B cell (primary cell): ENCODE measurements at regions not wholly inside any gene's neighbourhood (a gene's known extent, or its start where the extent isn't known, plus 50 kb on each side); places are given as distances from the start of the nearest gene placed in this dataset.

Experiments used
- ATAC-seq: fragments of 200-7000 bp; cut with Tn5 transposase; one replicate; pipeline ENCODE4 v1.10.0; 2021; ENCODE audit warnings: low read depth, mild to moderate bottlenecking, moderate number of reproducible peaks, moderate library complexity
- CTCF ChIA-PET: fragments of 350-600 bp; sonication (Branson Sonifier 250); formaldehyde crosslinking; loops from one replicate; lab custom pipeline; 2021; ENCODE audit warnings: antibody characterized with exemption, inconsistent platforms; lab: Charles Lee
- POLR2A ChIA-PET: fragments of 350-600 bp; sonication (Branson Sonifier 250); formaldehyde crosslinking; loops from one replicate; lab custom pipeline; 2021; ENCODE audit warnings: antibody characterized with exemption; lab: Charles Lee
- DNase-seq: peaks from one replicate; pipeline ENCODE4 v3.0.0; 2013
- H2AFZ ChIP-seq: 2 replicates; pipeline ENCODE4 v1.6.1; 2012; ENCODE audit warnings: mild to moderate bottlenecking, low read depth, low read length; ENCODE audit not compliant: insufficient read depth, poor library complexity, severe bottlenecking
- H3K27ac ChIP-seq, 2 donors: 1 replicate in 1 of 2; 2 replicates in 1 of 2; pipeline ENCODE4 v1.5.1; 2012 to 2013; ENCODE audit warnings: low read length in 2 of 2, mild to moderate bottlenecking in 2 of 2, moderate library complexity in 1 of 2
- H3K27me3 ChIP-seq, 4 experiments: fragments of 200-600 bp in 1 of 4; sonication (generic) in 1 of 4; replicated peaks in 1 of 4; 1 replicate in 2 of 4; 2 replicates in 2 of 4; pipeline versions ENCODE4 v1.6.1 to v1.7.0; 2013 to 2016; ENCODE audit warnings: low read length in 3 of 4, mild to moderate bottlenecking in 2 of 4, mixed read lengths in 1 of 4, moderate library complexity in 1 of 4; ENCODE audit not compliant: insufficient read depth in 4 of 4, control insufficient read depth in 3 of 4; ENCODE audit errors: control extremely low read depth in 1 of 4
- H3K36me3 ChIP-seq, 2 experiments: replicated peaks in 1 of 2; 1 replicate in 1 of 2; 2 replicates in 1 of 2; pipeline versions ENCODE4 v1.6.1 to v1.7.1; 2013; ENCODE audit warnings: low read length in 1 of 2; ENCODE audit not compliant: insufficient read depth in 2 of 2, control insufficient read depth in 1 of 2; ENCODE audit errors: control extremely low read depth in 1 of 2, extremely low read depth in 1 of 2
- H3K4me1 ChIP-seq, 2 donors: fragments of 200-600 bp in 1 of 2; sonication (generic) in 1 of 2; 1 replicate in 1 of 2; 2 replicates in 1 of 2; pipeline versions ENCODE4 v1.5.1 to v1.6.1; 2013 to 2017; ENCODE audit warnings: low read length in 2 of 2; ENCODE audit not compliant: control insufficient read depth in 2 of 2, insufficient read depth in 2 of 2
- H3K4me2 ChIP-seq: replicated peaks from 2 replicates; pipeline ENCODE3; 2012; ENCODE audit warnings: mild to moderate bottlenecking, low read depth, low read length; ENCODE audit not compliant: poor library complexity, severe bottlenecking
- H3K4me3 ChIP-seq, 5 experiments: fragments of 200-600 bp in 1 of 5; sonication (generic) in 1 of 5; 1 replicate in 3 of 5; 2 replicates in 2 of 5; pipeline versions ENCODE4 v1.5.1 to v1.7.0; 2011 to 2016; ENCODE audit warnings: low read length in 4 of 5, mild to moderate bottlenecking in 4 of 5, low read depth in 2 of 5, control low read depth in 1 of 5, moderate library complexity in 1 of 5; ENCODE audit not compliant: insufficient read depth in 1 of 5; ENCODE audit errors: control extremely low read depth in 1 of 5, extremely low read depth in 1 of 5
- H3K79me2 ChIP-seq: fragments of 200-600 bp; sonication (generic); one replicate; pipeline ENCODE4 v1.6.0; 2016; ENCODE audit warnings: low read length; ENCODE audit not compliant: control insufficient read depth, insufficient read depth
- H3K9ac ChIP-seq: fragments of 200-600 bp; sonication (generic); 2 replicates; pipeline ENCODE4 v1.6.1; 2017; ENCODE audit warnings: mild to moderate bottlenecking, low read length, moderate library complexity
- H3K9me3 ChIP-seq, 3 donors: one replicate each; pipeline versions ENCODE4 v1.6.1 to v1.7.1; 2013; ENCODE audit warnings: low read length in 2 of 3; ENCODE audit not compliant: control insufficient read depth in 2 of 3, insufficient read depth in 1 of 3; ENCODE audit errors: control extremely low read depth in 1 of 3
- H4K20me1 ChIP-seq: 2 replicates; pipeline ENCODE4 v1.6.0; 2012; ENCODE audit warnings: mild to moderate bottlenecking, low read length; ENCODE audit not compliant: insufficient read depth, control insufficient read depth, poor library complexity, severe bottlenecking
- H3K27ac Mint-ChIP-seq: one replicate; pipeline ENCODE4 v1.8.0; 2021; ENCODE audit warnings: mixed read lengths
- H3K27me3 Mint-ChIP-seq: one replicate; pipeline ENCODE4 v1.8.0; 2021; ENCODE audit warnings: mixed read lengths
- H3K4me1 Mint-ChIP-seq: one replicate; pipeline ENCODE4 v1.8.0; 2021; ENCODE audit warnings: mixed read lengths
- H3K4me3 Mint-ChIP-seq: one replicate; pipeline ENCODE4 v1.8.0; 2021; ENCODE audit warnings: mixed read lengths
- H3K9me3 Mint-ChIP-seq: one replicate; pipeline ENCODE4 v1.8.0; 2022; ENCODE audit warnings: mixed read lengths; ENCODE audit not compliant: insufficient read depth
- CTCF ChIP-seq: fragments of 200-600 bp; IDR thresholded peaks from one replicate; pipeline ENCODE4 v1.8.0; 2022; ENCODE audit warnings: antibody characterized with exemption, mild to moderate bottlenecking
- EZH2 ChIP-seq: IDR thresholded peaks from 2 replicates; pipeline ENCODE4 v1.6.1; 2012; ENCODE audit warnings: borderline replicate concordance, low read depth, mild to moderate bottlenecking, moderate library complexity, low read length; ENCODE audit not compliant: insufficient read depth, poor library complexity, severe bottlenecking
- WGBS: methylation state at CpG from one replicate; pipeline ENCODE4 v1.1.5; 2013; ENCODE audit warnings: missing lambda C conversion rate; ENCODE audit not compliant: insufficient coverage; 5-methylcytosine and 5-hydroxymethylcytosine counted together
- intact Hi-C: fragments of 100-400 bp; cut with micrococcal nuclease; formaldehyde crosslinking; loops from one replicate; pipeline ENCODE4 v1.10.0; 2022

GRCh38 chr3:103025880-103026279 is 591.1 kb downstream of the ZPLD1 start:
- H3K9ac ChIP-seq: no peak overlapping the region
- Mint-ChIP-seq H3K9me3 (no peaks in the 10 kb centered on the region), H3K4me1 (no peaks in the 10 kb centered on the region), H3K27ac (no peak overlapping the region), H3K4me3 (no peak overlapping the region), H3K27me3 (no peaks in the 10 kb centered on the region)
- H3K9me3 ChIP-seq: no peaks in the 10 kb centered on the region
- no peaks in the 10 kb centered on the region for H3K27me3 ChIP-seq
- no peak overlapping the region for H2AFZ ChIP-seq
- H3K4me3 ChIP-seq: no peak overlapping the region
- no peaks in the 10 kb centered on the region for H3K36me3 ChIP-seq
- no peak for TF ChIP-seq EZH2
- no peak for TF ChIP-seq CTCF
- H3K4me1 ChIP-seq: no peaks in the 10 kb centered on the region
- ATAC-seq (no peak), DNase-seq (no peak)
- ChIA-PET CTCF (no interaction called here), POLR2A (no interaction called here)
- no peak overlapping the region for H3K27ac ChIP-seq
- no peak overlapping the region for H3K4me2 ChIP-seq
- intact Hi-C loops: no loop called here
- no peaks in the 10 kb centered on the region for H4K20me1 ChIP-seq
- no peaks in the 10 kb centered on the region for H3K79me2 ChIP-seq

- no peak overlapping the region for H3K4me2 ChIP-seq
- ChIA-PET POLR2A (no interaction called here), CTCF (no interaction called here)
- H3K4me1 ChIP-seq: no peaks in the 10 kb centered on the region
- WGBS: no CpG with 5 or more reads among the region's 2 CpGs
- DNase-seq: no peak
- H3K36me3 ChIP-seq: no peaks in the 10 kb centered on the region
- H3K27me3 ChIP-seq: no peaks in the 10 kb centered on the region
- no peak overlapping the region for H2AFZ ChIP-seq
- H4K20me1 ChIP-seq: no peaks in the 10 kb centered on the region
- intact Hi-C loops: no loop called here
- H3K4me1 Mint-ChIP-seq: no peaks in the 10 kb centered on the region
- no peak for TF ChIP-seq CTCF
- no peak for TF ChIP-seq EZH2
- H3K4me3 Mint-ChIP-seq: no peak overlapping the region
- no peak overlapping the region for H3K27ac ChIP-seq
- no peak overlapping the region for H3K27ac Mint-ChIP-seq
- ATAC-seq: no peak
- H3K27me3 Mint-ChIP-seq: no peaks in the 10 kb centered on the region
- no peaks in the 10 kb centered on the region for H3K9me3 Mint-ChIP-seq
- H3K9ac ChIP-seq: no peak overlapping the region
- H3K4me3 ChIP-seq: no peak overlapping the region
- no peaks in the 10 kb centered on the region for H3K79me2 ChIP-seq
- no peaks in the 10 kb centered on the region for H3K9me3 ChIP-seq
Observed at GRCh38 chr3:103033841-103034240, 599.0 kb downstream of the ZPLD1 start.
